Ishikawa (cell line): ENCODE measurements at regions not wholly inside any gene's neighbourhood (a gene's known extent, or its start where the extent isn't known, plus 50 kb on each side); places are given as distances from the start of the nearest gene placed in this dataset.

Experiments
- CEBPB ChIP-seq: IDR thresholded peaks from 2 replicates; pipeline ENCODE4 v1.6.1; 2012
- CREB1 ChIP-seq: IDR thresholded peaks from 2 replicates; pipeline ENCODE4 v1.6.1; 2012; ENCODE audit warnings: low read depth
- EGR1 ChIP-seq: IDR thresholded peaks from 2 replicates; pipeline ENCODE4 v1.6.1; 2012
- EP300 ChIP-seq: IDR thresholded peaks from 2 replicates; pipeline ENCODE4 v1.6.1; 2012; ENCODE audit warnings: borderline replicate concordance
- MAX ChIP-seq: IDR thresholded peaks from 2 replicates; pipeline ENCODE4 v1.6.1; 2012
- RAD21 ChIP-seq: IDR thresholded peaks from 2 replicates; pipeline ENCODE4 v1.6.1; 2012; ENCODE audit warnings: low read depth
- REST ChIP-seq: IDR thresholded peaks from 2 replicates; pipeline ENCODE4 v1.6.1; 2012; ENCODE audit warnings: low read depth, mild to moderate bottlenecking
- TAF1 ChIP-seq: IDR thresholded peaks from 2 replicates; pipeline ENCODE4 v1.6.1; 2012; ENCODE audit warnings: low read depth, mild to moderate bottlenecking
- TCF12 ChIP-seq: IDR thresholded peaks from 2 replicates; pipeline ENCODE4 v1.6.1; 2012; ENCODE audit warnings: low read depth
- TEAD4 ChIP-seq: IDR thresholded peaks from 2 replicates; pipeline ENCODE4 v1.6.1; 2012
- USF1 ChIP-seq: IDR thresholded peaks from 2 replicates; pipeline ENCODE4 v1.6.1; 2012
- YY1 ChIP-seq: IDR thresholded peaks from 2 replicates; pipeline ENCODE4 v1.6.1; 2012; ENCODE audit warnings: low read depth
- ZBTB7A ChIP-seq: IDR thresholded peaks from 2 replicates; pipeline ENCODE4 v1.6.1; 2012; ENCODE audit warnings: low read depth

DNA sequence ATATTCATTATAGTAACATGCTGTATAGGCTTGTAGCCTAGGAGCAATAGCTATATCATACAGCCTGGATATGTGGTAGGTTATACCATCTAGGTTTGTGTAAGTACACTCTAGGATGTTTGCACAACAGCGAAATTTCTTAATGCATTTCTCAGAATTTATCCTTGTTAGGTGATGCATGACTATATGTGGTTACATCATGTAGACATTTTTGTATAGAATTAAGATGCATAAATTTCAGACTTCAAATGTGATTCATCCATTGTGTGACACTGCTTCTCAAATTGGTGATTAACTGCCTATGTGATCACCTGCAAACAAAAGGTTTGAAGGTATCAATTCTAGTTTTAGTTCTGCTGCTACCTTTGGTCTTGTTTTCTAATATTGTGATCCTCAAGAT is 1787.0 kb upstream of the PIK3C3 start:
- TF ChIP-seq CREB1 (no peak), TCF12 (no peak), TAF1 (no peak), USF1 (no peak), CEBPB (no peak), EP300 (no peak), RAD21 (no peak), EGR1 (no peak), YY1 (no peak), MAX (no peak), ZBTB7A (no peak), REST (no peak), TEAD4 (no peak)
